GM18507 (cell line): ENCODE measurements at regions not wholly inside any gene's neighbourhood (a gene's known extent, or its start where the extent isn't known, plus 50 kb on each side); places are given as distances from the start of the nearest gene placed in this dataset.

Experiments
- DNase-seq: peaks from one replicate; pipeline ENCODE4 v3.0.0; 2011; ENCODE audit warnings: low read depth; ENCODE audit not compliant: insufficient read length; ENCODE audit errors: extremely low spot score
- FAIRE-seq: peaks from 2 replicates; lab custom pipeline; 2011; peaks lifted over from hg19 to GRCh38; lab: Jason Lieb, UNC

DNA sequence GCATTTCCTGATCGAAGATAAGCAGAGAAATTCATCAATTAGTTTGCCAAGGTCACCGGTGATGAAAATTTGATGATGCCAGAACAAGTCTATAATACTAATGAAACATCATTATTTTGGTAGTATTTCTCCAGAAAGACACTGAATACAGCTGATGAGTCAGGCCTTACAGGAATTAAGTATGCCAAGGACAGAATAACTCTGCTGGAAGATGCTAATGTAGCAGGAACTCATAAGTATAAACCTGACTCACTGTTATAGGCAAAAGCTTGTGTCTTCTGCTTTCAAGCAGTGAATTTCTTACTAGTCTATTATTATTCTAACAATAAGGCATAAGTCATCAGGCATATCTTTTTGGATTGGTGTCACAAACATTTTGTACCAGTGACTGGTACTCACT is 1825.1 kb upstream of the IGFBP7 start:
- DNase-seq = no peak
- no peak for FAIRE-seq

DNA sequence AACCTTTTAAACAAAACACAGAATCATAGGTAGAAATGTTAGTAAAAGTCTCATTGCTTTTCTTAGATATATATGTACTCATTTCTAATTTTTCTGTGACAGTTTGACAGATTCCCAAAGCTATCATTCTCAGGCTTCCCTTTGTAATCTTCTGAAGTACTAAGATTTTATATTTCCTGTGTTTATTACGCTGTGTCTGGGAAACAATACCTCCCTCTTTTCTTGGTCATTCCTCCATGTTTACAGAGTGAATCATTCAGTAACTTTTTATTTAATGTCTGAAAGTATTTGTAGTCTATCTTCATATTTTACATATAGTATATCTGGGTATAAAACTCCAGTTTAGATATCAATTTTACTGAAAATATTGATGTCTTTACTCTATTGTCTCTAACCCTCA is 1826.3 kb upstream of the IGFBP7 start:
- no peak for FAIRE-seq
- no peak for DNase-seq

DNA sequence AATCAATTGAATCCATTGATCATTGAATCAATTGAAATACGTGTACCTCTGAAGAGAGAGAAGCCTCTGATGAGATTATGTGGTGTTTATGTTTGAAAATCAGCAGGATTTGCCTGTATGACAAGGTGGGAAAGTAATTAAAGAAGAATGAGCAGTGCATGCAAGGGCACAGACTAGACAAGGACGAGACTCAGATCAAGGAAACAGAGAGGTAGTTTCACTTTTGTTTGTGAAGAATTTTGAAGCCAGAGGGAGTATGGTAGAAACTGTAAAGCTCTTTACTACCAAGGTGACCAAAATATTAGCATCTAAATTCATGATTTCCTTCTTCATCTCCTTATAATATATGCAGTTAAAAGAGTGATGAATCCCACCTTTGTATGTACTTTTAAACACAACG is 1830.0 kb upstream of the IGFBP7 start:
- FAIRE-seq = no peak
- no peak for DNase-seq

DNA sequence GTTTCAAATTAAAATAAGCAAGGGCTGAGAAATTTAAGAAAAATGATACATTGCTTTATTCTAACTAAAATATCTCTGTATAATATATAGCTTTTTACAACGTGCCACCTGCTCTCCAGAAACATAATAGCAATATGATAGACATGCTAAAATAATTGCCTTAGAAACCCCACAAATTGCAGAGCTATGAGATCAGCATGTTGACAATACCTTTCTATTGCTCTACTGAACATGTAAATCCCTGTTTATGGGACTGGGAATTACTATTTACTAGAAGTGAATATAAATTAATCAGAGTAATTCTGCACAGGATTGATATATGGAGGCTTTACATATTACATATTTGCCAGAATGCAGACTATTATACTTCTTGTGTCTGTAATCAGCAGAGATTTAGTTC is 1831.1 kb upstream of the IGFBP7 start:
- DNase-seq (no peak), FAIRE-seq (no peak)

DNA sequence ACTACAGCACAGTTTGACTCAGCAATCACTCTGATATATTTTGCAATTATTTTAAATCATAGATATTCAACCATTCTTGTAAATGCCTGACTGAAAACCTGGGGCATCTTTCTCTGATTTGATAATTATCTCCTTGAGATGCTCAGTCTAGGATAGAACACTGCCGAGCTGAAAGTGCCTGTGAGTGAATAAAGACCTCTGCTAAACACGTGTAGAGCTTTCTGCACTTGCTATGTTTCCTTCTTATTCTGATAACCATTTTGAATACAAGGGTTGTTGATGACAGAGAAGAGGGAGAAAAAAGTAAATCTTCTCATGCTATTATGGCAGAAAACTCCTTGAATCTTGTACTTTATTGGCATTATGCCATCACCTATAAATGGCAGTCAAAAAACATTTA is 1843.4 kb upstream of the IGFBP7 start:
- DNase-seq = no peak
- no peak for FAIRE-seq

DNA sequence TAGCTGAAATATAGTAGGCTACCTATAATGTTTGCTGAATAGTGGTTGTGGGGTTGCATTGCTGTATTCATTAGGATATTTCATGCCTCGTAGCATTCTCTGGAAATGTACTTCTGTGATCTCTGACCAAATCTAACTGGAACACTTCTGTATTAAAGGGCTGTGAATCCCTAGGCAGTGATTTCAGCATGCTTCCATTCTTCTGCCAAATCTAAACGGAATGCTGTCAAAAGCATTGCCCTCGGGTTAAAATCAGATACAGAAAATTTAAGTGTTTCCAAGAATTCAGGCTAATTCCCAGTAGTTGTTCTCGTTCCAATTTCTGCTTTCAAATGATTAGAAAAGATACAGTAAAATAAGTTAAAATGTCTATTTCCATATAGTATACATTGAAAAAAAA is 1847.5 kb upstream of the IGFBP7 start:
- FAIRE-seq (no peak), DNase-seq (no peak)

DNA sequence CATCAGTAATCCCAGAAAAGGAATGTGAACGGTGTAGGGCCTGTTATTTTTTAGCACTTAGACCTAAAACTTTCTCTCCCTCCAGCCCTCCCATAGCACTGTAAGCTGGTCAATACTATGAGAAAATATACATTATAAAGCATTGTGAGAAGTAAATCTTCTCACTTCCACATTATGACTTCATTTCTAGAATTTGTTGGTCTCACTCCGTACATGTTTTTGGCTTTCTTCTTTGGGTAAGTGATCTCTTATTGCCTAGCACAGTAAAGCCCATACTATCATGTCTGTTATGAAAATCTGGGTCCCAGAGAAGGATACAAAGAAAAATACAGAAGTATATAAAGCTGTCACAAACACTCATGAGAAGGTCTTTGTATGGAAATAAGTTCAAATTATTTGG is 1851.1 kb upstream of the IGFBP7 start:
- no peak for FAIRE-seq
- no peak for DNase-seq

DNA sequence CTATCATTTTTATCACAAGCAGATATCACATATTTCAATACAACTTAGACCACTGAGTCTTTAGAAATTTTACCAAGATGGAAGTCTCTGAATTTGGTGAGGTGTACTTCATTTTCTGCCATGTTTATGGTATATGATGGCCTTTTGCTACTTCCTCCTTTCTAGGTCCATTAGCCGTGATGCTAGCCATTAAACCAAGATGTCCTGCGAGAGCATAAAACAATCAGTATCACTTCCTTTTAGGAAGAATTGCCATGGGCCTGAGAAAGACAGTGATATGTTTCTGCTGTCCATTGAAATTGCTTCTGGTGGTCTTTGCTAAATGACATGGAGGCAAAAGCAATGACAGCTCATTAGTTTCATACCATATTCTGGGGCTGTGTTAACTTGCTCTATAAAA is 1851.7 kb upstream of the IGFBP7 start:
- no peak for FAIRE-seq

DNA sequence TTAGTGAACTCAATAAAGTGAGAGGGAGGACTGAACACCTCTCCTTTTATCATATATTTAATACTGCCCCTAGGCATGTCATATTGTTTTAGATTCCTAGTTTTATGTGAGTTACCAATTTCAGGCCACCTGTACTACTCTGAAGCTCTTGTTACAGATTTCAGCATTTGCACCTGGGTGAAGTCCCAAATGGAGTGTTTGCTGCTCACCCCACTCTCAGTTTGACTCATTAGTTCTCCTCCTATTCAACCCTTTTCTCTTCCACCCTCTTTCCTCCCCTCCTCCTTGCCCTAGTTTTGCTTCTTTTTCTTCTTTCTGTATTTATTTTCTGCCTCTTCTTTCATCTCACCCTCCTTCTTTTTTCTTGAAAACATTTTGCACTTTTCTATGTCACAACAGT is 1852.2 kb upstream of the IGFBP7 start:
- no peak for DNase-seq

More for the DNA sequence above, 1851.7 kb upstream of the IGFBP7 start:
- no peak for DNase-seq

DNA sequence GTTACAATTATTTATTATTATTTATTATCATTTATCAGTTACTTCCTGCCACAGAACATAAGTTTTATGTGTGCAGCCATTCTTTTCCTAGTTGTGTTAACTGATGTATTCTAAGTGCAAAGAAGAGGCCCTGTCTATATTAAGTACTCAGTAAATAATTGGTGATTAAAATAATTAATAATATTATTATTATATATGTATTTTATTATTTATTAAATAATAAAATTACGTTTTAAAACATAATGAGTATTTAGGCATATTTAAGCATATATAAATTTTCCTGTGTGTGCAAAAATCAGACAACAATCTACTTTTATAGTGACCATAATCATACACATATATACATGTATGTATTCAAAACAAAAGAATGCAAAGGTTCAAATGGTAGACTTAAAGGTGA is 1871.6 kb upstream of the IGFBP7 start:
- DNase-seq (no peak), FAIRE-seq (no peak)

More for the DNA sequence above, 1852.2 kb upstream of the IGFBP7 start:
- no peak for FAIRE-seq

DNA sequence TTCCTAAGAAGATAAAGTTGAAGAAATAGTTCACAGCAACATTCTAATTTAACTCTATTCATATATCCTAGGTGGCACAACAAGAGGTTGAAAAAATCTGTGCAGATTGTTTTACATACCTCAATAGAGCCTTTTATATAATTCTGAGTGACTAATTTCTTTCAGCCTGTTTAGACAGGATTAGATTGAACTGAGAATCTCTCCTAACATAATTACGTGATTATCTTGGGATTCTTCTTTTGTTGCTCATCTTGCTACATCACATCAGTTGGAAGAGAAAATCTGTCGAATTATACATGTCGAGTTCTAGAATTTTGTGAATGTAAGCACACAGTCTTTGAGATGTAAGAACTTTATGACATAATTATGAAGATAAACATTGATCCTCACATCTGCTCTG is 1873.7 kb upstream of the IGFBP7 start:
- FAIRE-seq (no peak), DNase-seq (no peak)

DNA sequence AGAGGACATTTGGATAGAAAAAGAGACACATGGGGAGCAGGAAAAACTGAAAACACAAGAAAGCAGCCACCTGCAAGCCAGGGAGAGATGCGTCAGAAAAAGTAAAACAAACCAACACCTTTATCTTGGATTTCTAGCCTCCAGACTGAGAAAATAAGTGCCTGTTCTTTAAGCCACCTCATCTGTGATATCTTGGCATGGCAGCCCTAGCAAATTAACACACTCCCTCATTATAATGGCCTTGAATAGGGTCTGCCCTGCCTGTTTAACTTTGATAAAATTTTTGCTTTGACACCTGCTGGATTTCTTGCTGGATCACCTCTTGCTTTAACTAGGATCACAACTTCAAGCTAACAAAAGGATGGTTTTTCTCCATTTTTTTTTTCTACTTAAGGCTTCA is 1892.0 kb upstream of the IGFBP7 start:
- DNase-seq = no peak
- FAIRE-seq = no peak

DNA sequence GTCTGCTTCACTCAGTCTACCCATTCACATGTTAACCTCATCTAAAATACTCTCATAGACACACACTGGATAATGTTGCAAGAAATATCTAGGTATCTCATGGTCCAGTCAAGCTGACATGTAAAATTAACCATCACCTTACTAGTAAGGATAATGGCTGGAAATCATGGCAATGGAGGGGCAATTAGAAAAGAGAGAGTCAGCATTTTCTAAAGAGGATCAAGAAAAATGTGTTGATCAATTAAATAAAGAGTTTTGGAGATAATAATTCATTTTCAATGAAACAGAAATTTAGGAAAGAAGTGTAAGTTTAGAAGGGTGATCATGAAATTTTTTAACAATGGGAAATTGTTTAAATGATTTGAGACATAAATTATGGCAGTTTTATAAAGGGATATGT is 1914.1 kb upstream of the IGFBP7 start:
- DNase-seq (no peak), FAIRE-seq (no peak)

DNA sequence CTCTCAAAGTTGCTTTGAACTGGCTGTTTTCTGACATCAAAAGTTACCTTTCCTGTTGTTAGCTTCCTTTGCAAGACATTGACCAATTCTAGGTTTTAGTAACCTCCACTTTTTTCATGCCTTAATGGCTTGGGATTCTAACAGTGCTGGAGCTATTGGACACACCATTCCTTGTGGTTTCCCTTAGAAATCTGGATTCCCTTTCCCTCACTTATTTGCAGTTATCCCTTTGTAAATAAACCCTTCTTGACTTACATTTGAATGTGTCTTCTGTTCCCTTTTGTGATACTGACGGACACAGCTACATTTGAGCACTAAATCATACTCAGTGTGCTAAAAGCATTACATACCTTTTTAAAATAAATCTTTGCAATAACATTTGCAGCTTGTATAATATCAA is 1927.6 kb upstream of the IGFBP7 start:
- no peak for FAIRE-seq
- DNase-seq = no peak

DNA sequence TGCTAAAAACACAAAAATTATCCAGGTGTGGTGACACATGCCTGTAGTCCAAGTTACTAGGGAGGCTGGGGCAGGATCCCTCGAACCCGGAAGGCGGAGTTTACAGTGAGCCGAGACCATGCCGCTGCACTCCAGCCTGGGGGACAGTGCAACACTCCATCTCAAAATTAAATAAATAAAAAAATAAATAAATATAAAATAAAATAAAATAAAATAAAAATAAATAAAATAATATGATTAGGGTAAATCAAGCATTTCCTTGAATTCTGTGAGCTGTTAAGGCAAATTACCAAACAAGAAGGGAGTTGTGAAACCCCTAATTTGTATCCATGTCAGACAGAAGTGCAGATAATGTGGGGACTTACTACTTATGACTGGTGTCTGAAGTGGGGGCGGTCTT is 1928.9 kb upstream of the IGFBP7 start:
- DNase-seq = no peak
- no peak for FAIRE-seq

DNA sequence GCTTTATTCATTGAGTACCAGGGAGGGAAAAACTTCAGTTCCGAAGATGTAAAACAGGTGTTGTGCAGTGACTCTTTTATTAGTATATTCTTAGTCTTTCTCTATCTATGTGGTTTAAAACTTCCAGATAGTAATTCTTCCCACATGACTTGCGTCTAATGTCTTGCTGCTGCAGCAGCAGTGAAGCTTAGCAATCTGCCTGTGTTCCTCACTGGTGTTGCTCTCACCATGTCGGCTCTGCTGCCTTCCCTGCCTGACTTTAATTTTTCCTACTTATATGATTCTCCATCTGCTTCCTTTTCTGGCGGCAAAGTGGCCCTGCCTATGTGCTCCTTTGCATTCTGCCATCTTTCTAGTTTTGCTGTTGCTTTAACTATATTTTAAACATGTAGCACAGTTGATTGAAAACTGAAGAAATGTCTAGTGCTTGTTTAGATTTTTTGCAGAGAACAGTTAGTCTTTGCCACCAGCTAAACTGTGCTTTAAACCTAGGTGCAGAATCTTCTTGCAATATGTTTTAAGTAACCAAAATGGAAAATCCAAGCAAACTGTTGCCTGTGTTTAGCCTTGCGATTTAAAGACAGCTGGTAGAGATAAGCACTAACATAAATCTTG is 1934.2 kb upstream of the IGFBP7 start:
- FAIRE-seq = no peak

DNA sequence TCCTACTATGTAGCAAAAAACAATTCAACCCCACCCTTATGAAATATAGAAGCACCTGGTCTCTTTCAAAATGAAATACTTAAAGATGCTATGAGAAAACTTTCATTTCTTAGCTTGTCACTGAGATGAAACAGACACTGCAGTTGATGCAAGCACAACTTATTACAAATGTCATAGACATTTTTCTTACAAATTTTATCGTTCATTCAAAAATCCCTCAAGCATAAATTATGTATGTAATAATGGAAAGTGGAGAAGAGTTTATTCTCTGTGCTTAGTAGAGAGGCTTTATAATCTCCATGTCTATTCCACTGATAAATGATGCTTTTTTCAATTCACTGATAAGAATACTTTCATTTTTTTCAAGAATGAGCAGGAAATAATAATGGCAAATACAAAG is 1943.9 kb upstream of the IGFBP7 start:
- no peak for FAIRE-seq
- no peak for DNase-seq

More for the DNA sequence above, 1934.2 kb upstream of the IGFBP7 start:
- DNase-seq = no peak

DNA sequence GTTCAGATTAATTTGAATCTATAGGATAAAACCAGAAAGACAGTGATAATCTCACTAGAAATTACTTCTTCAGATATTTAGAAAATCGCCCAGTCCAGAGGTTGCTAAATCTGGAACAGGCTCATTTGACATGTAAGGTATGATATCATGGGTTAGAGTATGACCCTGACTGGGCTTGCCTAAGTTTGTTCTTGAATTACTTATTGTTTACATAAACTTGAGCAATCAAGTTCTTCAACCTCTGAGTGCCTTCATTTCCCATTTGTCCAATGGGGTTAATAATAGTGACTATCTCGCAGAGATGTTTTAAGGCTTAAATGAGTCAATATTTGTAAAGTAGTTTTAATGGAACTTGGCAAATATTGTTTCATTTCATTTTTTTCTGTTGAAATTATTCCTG is 1947.6 kb upstream of the IGFBP7 start:
- DNase-seq (no peak), FAIRE-seq (no peak)

DNA sequence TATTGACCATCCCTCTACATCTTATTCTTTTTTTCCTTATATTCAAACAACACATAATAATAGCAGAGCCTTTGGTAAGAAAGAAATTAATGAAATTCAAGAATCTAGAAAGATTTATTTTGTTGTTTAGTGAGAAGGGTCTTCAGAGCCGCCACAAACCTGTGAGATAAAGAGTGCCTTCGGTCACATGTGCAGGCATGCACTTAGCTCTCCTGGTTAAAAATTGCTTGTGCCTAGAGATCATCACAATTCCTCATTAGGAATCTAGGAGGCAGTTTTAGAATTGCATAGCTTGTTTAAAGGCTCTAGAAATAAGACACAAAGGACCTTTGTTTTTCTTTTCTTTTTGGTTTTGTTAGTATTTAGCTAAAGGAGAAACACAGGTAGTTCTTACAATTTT is 1948.4 kb upstream of the IGFBP7 start:
- DNase-seq = no peak
- no peak for FAIRE-seq

DNA sequence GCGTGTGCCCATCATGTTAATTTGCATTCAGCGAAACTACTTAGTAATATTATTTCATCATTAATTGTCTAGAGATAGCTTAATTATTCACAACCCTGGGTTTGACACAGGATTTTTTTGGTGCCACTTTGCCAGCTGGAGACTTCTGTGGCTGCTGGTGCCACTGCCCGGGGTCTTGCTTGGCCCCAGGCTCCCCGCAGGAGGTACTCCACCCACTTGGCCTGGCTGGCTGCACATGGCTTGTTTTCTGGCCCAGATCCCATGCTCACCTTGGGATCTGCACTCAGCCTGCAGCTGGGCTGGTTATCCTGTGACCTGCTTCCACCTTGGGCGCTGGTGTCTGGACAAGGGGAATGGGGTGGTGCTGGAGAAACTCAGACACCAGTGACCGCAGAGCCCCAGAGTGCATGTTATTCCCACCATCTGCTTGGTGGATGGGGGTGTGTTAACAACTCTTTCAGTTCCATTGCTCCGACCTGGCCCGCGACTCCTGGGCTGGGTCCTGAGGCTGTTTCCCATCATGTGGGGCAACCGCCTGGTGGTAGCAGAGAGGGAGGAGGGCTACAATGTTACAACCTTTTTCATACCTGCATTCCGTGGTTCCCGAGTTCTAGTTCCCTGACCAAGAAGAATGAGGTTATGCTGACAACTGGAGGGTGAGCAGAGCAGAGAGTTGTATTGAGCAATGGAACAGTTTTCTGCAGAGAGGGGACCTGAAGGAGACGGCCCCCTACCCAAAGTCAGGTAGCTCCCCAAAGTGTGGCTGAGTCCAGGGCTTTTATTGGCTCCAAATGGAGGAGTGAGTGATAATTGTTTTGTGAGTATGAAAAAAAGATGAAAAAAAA is 1950.0 kb upstream of the IGFBP7 start:
- no peak for FAIRE-seq
- no peak for DNase-seq

DNA sequence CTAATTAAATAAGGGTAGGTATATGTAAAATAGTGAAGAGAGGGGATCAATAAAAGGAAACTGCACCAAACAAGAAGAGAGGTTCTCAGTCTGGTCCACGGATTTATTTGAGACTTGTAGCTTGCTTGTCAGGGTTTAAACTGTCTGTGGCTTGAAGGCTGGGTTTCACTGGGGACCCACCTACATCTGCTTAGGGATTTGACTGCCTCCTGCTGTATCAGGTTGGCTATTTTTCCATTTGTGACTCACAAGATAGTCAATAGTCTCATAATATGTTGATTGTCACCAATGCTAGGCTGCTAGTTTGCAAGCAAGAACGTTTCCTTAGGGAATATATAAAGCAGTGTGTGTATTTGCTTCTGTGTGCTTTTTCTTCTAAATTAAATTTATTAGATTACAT is 1950.7 kb upstream of the IGFBP7 start:
- no peak for DNase-seq
- FAIRE-seq = no peak
